GM20431 (cell line): ENCODE measurements at regions not wholly inside any gene's neighbourhood (a gene's known extent, or its start where the extent isn't known, plus 50 kb on each side); places are given as distances from the start of the nearest gene placed in this dataset.

Source experiments
- in situ Hi-C: fragments of 300-500 bp; cut with MseI, MboI; formaldehyde crosslinking; loops from one replicate; pipeline ENCODE4 v1.15.0; 2020; ENCODE audit warnings: low sequenced_read_pairs; ENCODE audit not compliant: unreplicated experiment

- in situ Hi-C loops, result loop anchor here (25.0 kb wide), 2 partner anchors 272 to 447 kb away; partner anchors contain the start of gene RB1
Observed at GRCh38 chr13:48583859-48584311, 51.0 kb upstream of the RCBTB2 start.

GRCh38 chr13:48585456-48585840 is 52.6 kb upstream of the RCBTB2 start:
- in situ Hi-C loops, result loop anchor here (25.0 kb wide), 2 partner anchors 273 to 448 kb away; partner anchors contain the start of gene RB1

- in situ Hi-C loops, result loop anchor here (25.0 kb wide), 2 partner anchors 274 to 449 kb away; partner anchors contain the start of gene RB1
Observed at GRCh38 chr13:48586591-48587103, 53.8 kb upstream of the RCBTB2 start.

- in situ Hi-C loops, result loop anchor here (25.0 kb wide), 2 partner anchors 276 to 451 kb away; partner anchors contain the start of gene RB1
Observed at GRCh38 chr13:48588120-48588519, 55.2 kb upstream of the RCBTB2 start.

GRCh38 chr13:48590141-48590901 is 57.4 kb upstream of the RCBTB2 start:
- in situ Hi-C loops, result loop anchor here (25.0 kb wide), 2 partner anchors 278 to 453 kb away; partner anchors contain the start of gene RB1

- in situ Hi-C loops, result loop anchor here (25.0 kb wide), 2 partner anchors 279 to 454 kb away; partner anchors contain the start of gene RB1
Observed at GRCh38 chr13:48591124-48591872, 58.4 kb upstream of the RCBTB2 start.

GRCh38 chr13:48591889-48592687 is 59.2 kb upstream of the RCBTB2 start:
- in situ Hi-C loops, result loop anchor here (25.0 kb wide), 2 partner anchors 280 to 455 kb away; partner anchors contain the start of gene RB1

GRCh38 chr13:48592688-48593049 is 59.8 kb upstream of the RCBTB2 start:
- in situ Hi-C loops, result loop anchor here (25.0 kb wide), 2 partner anchors 280 to 455 kb away; partner anchors contain the start of gene RB1

GRCh38 chr13:48593536-48593935 is 60.2 kb upstream of the CYSLTR2 start:
- in situ Hi-C loops, result loop anchor here (25.0 kb wide), 2 partner anchors 281 to 456 kb away; partner anchors contain the start of gene RB1

GRCh38 chr13:48594096-48594815 is 59.5 kb upstream of the CYSLTR2 start:
- in situ Hi-C loops, result loop anchor here (25.0 kb wide), 2 partner anchors 282 to 457 kb away; partner anchors contain the start of gene RB1

GRCh38 chr13:48595431-48596429 is 58.0 kb upstream of the CYSLTR2 start:
- in situ Hi-C loops, result loop anchor here (25.0 kb wide), 2 partner anchors 283 to 458 kb away; partner anchors contain the start of gene RB1

- in situ Hi-C loops, result loop anchor here (25.0 kb wide), 1 partner anchor 162 kb away; no protein-coding TSS in a partner anchor
Observed at GRCh38 chr13:48600374-48601364, 53.1 kb upstream of the CYSLTR2 start.

- in situ Hi-C loops, result loop anchor here (25.0 kb wide), 1 partner anchor 160 kb away; no protein-coding TSS in a partner anchor
Observed at GRCh38 chr13:48602296-48603016, 51.3 kb upstream of the CYSLTR2 start.

- in situ Hi-C loops, result loop anchor here (25.0 kb wide), 1 partner anchor 159 kb away; no protein-coding TSS in a partner anchor
Observed at GRCh38 chr13:48603375-48603774, 50.4 kb upstream of the CYSLTR2 start.
